UCSD-AML1 (cell line): ENCODE measurements at regions not wholly inside any gene's neighbourhood (a gene's known extent, or its start where the extent isn't known, plus 50 kb on each side); places are given as distances from the start of the nearest gene placed in this dataset.

Experiments used
- DNase-seq: peaks from one replicate; lab custom pipeline; 2025; ENCODE audit not compliant: unreplicated experiment; lab: John Stamatoyannopoulos, UW

DNA sequence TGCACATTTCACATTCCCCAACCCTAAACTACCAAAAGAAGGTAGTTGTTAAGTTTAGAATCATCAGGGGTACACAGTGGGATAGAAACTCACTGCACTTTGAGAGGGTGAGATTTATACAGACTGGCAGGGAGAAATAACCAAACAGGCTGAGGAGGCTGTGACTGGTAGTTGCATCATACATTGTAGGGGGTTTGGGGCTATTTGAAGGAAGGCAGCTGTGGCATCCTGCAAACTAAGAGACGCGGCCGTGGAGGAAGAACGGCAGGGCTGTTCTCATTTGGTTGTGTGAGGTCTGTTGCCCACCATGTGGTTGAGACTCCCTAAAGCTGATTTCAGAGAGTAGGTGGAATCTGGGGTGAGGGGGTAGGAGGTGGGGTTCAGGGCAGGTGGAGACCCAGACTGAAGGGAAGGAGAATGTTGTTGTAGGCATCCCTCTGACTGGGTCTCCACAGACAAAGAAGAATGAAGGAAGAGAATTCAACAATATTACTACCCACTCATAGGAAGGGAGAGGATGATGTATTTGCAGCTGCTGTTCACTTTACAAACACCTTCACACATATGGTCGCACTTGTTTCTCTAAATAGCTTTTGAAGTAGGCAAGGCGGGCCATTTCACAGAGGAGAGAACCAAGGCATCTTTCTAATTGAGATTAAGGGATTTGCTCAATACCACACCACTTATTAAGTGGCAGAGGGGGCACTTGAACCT, 170.9 kb upstream of the SIX2 start:
- DNase-seq, result no peak

GRCh38 chr2:45178854-45179253, 169.6 kb upstream of the SIX2 start:
- no peak for DNase-seq

- DNase-seq, result no peak
These were observed 169.1 kb upstream of the SIX2 start for GRCh38 chr2:45178359-45178758.

DNA sequence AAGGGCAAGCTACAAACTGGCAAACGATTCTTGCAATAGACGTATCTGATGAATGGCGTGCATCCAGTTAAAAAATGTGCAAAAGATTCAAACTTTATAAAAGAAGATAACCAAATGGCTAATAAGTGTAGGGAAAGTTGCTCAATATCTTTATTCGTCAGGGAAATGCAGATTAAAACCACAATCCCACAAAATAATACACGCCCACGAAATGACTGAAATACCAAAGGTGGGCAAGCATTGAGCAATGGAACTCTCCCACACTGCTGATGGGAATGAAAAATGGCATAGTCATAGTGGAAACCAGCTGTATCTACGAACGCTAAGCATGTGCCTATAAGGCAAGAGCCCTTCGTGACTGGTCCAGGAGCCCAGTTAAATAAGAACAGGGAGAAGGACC, 168.6 kb upstream of the SIX2 start:
- no peak for DNase-seq

- no peak for DNase-seq
These were observed 167.1 kb upstream of the SIX2 start for GRCh38 chr2:45176390-45176789.

- no peak for DNase-seq
These were observed 164.3 kb upstream of the SIX2 start for GRCh38 chr2:45173513-45173912.

DNA sequence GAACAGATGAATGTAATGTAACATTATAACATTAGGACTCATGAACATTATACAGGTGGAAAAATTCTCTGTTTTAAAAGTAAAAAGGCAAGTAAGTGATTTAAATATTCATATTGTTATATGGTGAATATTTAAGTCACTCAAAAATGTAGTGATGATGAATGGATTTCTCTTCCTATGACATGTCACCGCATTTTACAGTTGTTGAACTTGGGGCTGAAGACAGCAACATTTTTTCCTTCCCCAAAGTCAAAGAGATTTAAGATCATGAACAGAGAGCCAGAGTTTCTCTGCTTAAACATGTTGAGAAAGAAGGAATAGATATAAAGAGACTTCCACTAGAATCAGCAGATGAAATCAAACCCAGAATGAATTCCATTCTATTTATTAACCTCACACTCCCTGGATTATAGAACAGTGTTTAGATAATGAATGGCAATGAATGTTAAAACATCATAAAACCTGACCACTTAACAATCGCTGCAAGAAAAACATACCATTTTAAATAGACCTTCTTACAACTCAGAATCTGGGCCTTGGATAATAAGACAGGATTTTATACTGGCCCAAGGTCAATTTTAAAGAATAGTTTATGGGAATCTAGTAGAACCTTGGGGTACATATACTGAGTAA, 163.6 kb upstream of the SIX2 start:
- DNase-seq, result no peak

DNA sequence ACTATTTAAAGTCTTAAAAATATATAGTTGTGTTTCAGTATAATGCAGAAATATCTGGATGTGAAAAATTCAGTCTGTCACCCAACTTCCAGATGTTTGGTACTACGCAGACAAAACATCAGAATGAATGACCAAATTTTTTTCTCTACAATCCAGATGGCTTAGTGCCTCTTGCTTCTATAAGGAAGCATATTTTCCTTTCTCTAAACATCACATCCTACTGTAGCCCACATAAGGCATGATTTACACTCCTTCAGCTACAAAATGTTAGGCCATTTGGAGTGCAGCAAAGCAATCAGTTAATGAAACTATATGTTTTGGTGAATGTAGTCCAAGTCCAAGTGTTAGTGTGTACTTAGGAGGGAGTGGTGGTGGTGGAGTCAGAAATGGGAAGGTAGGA, 162.9 kb upstream of the SIX2 start:
- DNase-seq, result no peak

DNA sequence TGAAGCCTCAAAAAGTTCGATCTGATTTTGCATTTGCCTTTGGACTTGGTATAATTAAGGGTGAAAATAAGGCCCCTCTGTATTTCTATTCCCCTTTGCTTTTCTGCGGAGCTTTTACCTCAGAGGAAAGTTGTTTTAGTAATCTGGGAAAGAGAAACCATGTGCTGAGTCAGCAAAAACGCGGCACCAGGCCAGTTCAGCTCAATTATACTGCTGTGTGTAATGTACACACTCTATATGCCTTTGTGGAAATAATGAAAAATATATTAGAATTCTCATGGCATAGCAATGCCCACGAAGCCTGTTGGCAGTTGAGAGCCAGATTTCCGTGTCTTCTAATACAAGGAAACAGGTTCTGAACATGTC, 161.9 kb upstream of the SIX2 start:
- DNase-seq, result no peak

- no peak for DNase-seq
These were observed 161.2 kb upstream of the SIX2 start for GRCh38 chr2:45170191-45171135.

DNA sequence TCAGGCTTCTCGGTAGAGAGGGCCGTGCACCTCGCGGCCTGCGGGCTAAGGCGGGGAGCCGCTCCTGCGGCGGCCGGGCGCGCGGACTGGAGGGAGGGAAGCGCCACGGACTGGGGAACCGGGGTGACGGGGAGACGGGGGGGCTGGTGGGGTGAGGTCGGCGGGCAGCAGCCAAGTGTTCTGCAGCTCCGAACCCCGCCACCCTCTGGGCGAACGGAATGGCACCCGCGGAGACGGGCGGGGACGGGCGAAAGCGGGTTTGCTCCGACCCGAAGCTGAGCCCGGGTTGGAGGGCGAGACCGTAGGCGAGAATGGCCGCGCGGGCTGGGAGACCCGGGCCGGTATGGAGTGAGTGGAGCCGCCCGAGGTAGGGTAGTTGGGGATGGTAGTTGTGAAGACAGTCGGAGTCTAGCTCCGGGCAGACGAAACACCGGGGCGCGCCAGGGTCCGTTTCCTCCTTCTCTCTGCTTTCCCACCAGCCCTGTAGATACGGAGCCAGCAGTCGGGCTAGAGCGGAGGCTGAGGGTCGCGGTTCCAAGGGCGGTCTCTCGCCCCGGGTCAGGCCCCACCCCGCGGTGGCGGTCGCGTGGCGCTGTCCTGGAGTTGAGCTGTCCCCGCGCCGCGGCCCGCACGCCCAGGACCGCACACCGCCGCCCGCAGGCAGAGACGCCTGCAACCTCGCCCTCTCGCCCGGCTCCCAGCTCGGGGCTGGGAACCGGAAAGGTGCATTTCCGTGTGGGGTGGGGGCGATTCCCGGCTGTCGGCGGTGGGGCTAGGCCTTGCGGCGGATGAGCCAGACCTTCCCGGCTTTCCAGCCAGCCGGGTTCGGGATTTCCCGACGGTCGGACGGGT, 160.3 kb upstream of the SIX2 start:
- peak; percentile 22 for DNase-seq

DNA sequence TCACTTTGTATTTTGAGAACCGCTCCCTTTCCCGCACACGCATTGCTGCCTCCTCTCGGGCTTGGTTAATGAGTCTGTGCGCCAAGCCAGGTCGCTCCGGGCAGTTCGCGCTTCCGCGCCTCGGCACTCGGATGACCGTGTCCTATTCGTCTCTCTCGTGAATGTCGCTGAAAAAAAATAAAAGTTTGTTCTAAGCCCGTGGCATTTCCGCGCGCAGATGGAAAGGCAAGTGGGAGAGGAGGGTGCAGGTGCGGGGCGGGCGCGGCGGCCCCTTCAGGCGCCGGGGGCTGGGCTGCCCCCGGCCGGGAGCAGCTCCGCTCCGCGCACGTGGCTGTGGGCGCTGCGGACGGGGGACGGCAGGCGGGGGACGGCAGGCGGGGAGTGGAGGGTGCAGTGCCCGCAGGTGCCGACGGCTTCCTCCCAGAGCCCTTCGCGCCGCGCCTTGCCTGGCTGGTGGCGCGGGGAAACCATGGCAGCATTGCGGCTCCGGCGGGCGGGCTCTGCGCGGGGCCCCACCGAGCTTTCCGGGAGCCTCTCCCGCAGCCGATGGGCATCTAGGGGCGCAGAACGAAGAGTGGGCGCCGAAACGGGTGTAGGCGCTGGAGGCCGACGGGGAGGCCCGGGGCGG, 159.6 kb upstream of the SIX2 start:
- DNase-seq, result no peak

DNA sequence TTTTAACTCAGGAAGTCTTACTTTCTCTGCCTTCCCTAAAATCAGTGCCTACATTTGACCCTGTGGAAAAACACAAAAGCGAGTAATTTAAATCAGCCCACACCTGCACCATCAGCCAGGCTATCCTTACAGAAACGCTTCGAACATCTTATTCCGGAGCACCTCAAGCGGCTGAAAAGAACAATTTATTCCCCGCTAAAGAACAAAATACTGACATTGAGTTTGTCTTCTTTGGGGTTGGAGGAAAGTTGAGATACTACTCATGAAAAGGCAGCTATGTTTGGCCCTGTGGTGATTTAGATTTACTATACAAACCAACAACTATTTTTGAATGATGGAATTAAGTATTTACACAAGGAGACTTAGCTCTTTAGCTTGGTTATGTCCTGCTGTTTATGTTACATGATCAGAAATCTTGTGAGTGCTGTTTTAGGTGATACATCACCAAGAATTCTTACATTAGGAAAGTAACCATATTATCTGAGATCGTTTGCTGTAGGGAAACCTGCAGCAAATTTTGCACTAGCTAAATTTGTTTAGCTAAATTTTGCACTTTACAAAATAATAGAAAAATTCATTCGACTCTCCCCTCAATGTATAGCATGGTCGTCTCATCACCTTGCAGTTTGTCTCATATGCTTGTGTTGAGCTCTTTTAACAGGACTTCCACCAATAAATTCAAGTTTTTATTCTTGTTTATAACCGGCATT, 158.8 kb upstream of the SIX2 start:
- no peak for DNase-seq

DNA sequence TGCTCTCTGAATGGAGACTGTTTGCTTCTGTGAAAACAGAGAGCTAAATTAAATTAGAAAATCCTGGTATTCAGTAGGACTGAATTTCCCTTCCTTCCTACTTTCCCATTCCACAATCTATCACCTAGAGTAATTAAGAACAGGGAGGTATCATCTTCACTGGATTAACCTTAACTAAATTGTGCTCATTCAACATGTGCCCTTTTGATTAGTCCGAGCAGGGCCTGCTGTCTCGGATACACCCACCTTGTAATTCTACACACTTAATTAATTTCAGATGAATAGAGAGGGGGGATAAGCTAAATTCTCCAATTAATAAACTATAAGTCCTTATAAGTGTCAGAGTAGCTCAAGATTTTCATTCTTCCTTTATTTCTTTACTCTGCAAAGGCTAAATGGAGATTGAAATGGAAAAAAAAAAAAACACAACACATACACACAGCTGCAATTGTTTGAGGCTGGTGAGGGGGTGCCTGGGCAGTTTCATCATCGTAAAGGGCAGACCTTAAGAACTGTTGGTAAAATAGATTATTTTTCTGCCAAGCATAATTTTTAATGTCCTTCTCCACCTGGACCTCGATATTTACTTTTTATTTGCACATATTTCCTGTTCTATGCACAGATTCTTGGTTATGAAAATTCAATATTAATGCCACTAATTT, 157.1 kb upstream of the SIX2 start:
- DNase-seq, result no peak

DNA sequence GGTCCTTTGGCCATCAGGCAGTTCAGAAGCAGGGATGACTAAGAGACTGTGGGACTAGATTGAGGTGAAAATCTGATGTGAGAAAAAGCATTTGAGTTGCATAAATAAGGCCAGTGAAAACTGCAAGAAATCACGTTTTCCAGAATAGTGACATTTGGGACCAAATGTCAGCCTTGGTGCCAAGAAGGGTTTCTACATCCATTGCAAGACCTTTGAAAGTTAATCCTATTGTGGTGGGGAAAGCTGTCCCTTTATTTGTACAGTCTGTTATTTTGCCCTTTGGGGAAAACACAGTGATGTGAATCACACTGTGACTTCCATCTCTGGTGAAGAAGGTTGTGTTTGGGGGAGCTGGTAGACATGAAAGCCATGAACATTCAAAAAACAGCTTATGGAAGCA, 153.5 kb upstream of the SIX2 start:
- DNase-seq, result no peak

- no peak for DNase-seq
These were observed 147.4 kb upstream of the SIX2 start for GRCh38 chr2:45156605-45157004.

DNA sequence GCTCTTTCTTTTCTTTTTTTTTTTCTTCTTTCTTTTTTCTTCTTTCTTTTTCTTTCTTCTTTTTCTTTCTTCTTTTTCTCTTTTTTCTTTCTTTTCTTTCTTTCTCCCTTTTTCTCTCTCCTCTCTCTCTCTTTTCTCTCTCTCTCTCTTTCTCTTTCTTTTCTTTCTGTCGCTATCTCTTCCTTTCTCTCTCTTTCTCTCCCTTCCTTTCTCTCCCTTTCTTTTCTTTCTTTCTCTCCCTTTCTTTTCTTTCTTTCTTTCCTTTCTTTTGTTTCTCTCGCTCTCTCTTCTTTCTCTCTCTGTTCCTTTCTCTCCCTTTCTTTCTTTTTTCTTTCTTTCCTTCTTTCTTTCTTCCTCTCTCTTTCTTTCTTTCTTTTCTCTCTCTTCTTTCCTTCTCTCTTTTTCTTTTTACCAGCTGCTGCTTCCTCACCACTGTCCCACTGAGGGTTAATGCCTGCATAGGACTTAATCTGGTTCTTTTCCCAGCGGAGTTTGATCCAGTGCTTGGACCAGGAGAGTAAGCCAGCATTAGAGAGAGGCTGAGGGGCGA, 145.4 kb upstream of the SIX2 start:
- no peak for DNase-seq

DNA sequence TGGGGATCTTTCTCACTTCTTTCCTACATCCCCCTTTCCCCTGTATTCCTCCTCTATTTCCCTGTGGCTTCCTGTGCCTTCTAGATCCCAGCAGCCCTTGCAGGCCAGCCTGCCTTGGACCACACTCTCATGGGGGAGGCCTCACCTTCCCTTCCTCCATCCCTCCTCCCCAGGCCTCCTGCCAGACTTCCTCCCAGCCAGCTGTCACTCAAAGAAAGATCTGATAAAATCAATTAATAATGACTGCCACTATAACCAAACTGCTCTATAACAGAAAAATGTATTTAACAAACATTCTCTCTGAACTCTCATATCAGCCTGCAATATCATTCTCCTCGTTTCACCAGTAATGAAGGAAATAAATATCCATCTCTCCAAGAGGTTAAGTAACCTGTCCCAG, 144.9 kb upstream of the SIX2 start:
- DNase-seq, result no peak

- no peak for DNase-seq
These were observed 143.9 kb upstream of the SIX2 start for GRCh38 chr2:45153121-45153520.
